SK-N-SH treated with all-trans-retinoic acid at 6 μM for 48 hours (cell line): ENCODE measurements at regions not wholly inside any gene's neighbourhood (a gene's known extent, or its start where the extent isn't known, plus 50 kb on each side); places are given as distances from the start of the nearest gene placed in this dataset.

Experiments used
- ATAC-seq: fragments of 200-7000 bp; cut with Tn5 transposase; 3 replicates; pipeline ENCODE4 v1.9.1; 2020; ENCODE audit warnings: mild to moderate bottlenecking, moderate library complexity
- ARNTL ChIP-seq: fragments of 450-650 bp; formaldehyde crosslinking; IDR thresholded peaks from 2 replicates; pipeline ENCODE4 v1.5.0; 2020; ENCODE audit warnings: low read depth, mild to moderate bottlenecking, moderate library complexity, borderline replicate concordance
- BACH2 ChIP-seq: fragments of 250-450 bp; sonication (Bioruptor Pico); IDR thresholded peaks from 2 replicates; pipeline ENCODE4 v1.9.0; 2021; ENCODE audit warnings: mild to moderate bottlenecking, borderline replicate concordance
- CSDC2 ChIP-seq: fragments of 250-450 bp; sonication (Bioruptor Pico); IDR thresholded peaks from 2 replicates; pipeline ENCODE4 v1.5.0; 2020; ENCODE audit warnings: mild to moderate bottlenecking, moderate library complexity
- CSRNP3 ChIP-seq: fragments of 250-450 bp; sonication (Bioruptor Pico); IDR thresholded peaks from 2 replicates; pipeline ENCODE4 v1.5.1; 2021; ENCODE audit warnings: mild to moderate bottlenecking, moderate library complexity
- ESRRG ChIP-seq: fragments of 250-450 bp; sonication (Bioruptor Pico); IDR thresholded peaks from 2 replicates; pipeline ENCODE4 v1.6.1; 2021; ENCODE audit warnings: mild to moderate bottlenecking
- GLIS3 ChIP-seq: fragments of 250-450 bp; sonication (Bioruptor Pico); IDR thresholded peaks from 2 replicates; pipeline ENCODE4 v1.5.0; 2020; ENCODE audit warnings: mild to moderate bottlenecking, moderate library complexity
- ISL1 ChIP-seq: fragments of 250-450 bp; sonication (Bioruptor Pico); IDR thresholded peaks from 2 replicates; pipeline ENCODE4 v2.1.2; 2022; ENCODE audit warnings: mild to moderate bottlenecking, moderate library complexity
- OSR1 ChIP-seq: fragments of 250-450 bp; sonication (Bioruptor Pico); IDR thresholded peaks from 2 replicates; pipeline ENCODE4 v1.8.0; 2022; ENCODE audit warnings: moderate library complexity, mild to moderate bottlenecking, inconsistent platforms
- PPARA ChIP-seq: fragments of 250-450 bp; sonication (Bioruptor Pico); IDR thresholded peaks from 2 replicates; pipeline ENCODE4 v1.5.0; 2020; ENCODE audit warnings: mild to moderate bottlenecking, borderline replicate concordance
- RARB ChIP-seq: fragments of 250-450 bp; sonication (Bioruptor Pico); IDR thresholded peaks from 2 replicates; pipeline ENCODE4 v1.8.0; 2021; ENCODE audit warnings: mild to moderate bottlenecking, moderate library complexity
- SNAI2 ChIP-seq: fragments of 250-450 bp; sonication (Bioruptor Pico); IDR thresholded peaks from 2 replicates; pipeline ENCODE4 v1.5.0; 2020; ENCODE audit warnings: mild to moderate bottlenecking, moderate library complexity
- TCF4 ChIP-seq: fragments of 250-450 bp; sonication (Bioruptor Pico); IDR thresholded peaks from 2 replicates; pipeline ENCODE4 v1.8.0; 2021; ENCODE audit warnings: mild to moderate bottlenecking, moderate library complexity, borderline replicate concordance
- TOX ChIP-seq: fragments of 250-450 bp; sonication (Bioruptor Pico); IDR thresholded peaks from 2 replicates; pipeline ENCODE4 v1.8.0; 2021; ENCODE audit warnings: mild to moderate bottlenecking, moderate library complexity, borderline replicate concordance
- TSHZ2 ChIP-seq: fragments of 250-450 bp; sonication (Bioruptor Pico); IDR thresholded peaks from 2 replicates; pipeline ENCODE4 v1.5.0; 2020; ENCODE audit warnings: mild to moderate bottlenecking, moderate library complexity
- ZC3H10 ChIP-seq: fragments of 250-450 bp; sonication (Bioruptor Pico); IDR thresholded peaks from 2 replicates; pipeline ENCODE4 v1.5.1; 2021; ENCODE audit warnings: mild to moderate bottlenecking, moderate library complexity
- ZFP3 ChIP-seq: fragments of 250-450 bp; sonication (Bioruptor Pico); IDR thresholded peaks from 2 replicates; pipeline ENCODE4 v1.5.0; 2020; ENCODE audit warnings: mild to moderate bottlenecking, moderate library complexity
- ZFP30 ChIP-seq: fragments of 450-650 bp; formaldehyde crosslinking; IDR thresholded peaks from 2 replicates; pipeline ENCODE4 v1.5.0; 2022; ENCODE audit warnings: mild to moderate bottlenecking, moderate library complexity
- ZNF565 ChIP-seq: fragments of 450-650 bp; formaldehyde crosslinking; conservative IDR thresholded peaks from 2 replicates; pipeline ENCODE4 v1.5.0; 2020; ENCODE audit warnings: low read depth, mild to moderate bottlenecking, moderate library complexity
- ZNF70 ChIP-seq: fragments of 450-650 bp; formaldehyde crosslinking; IDR thresholded peaks from 2 replicates; pipeline ENCODE4 v1.5.0; 2020; ENCODE audit warnings: mild to moderate bottlenecking, moderate library complexity
- ZNF8 ChIP-seq: fragments of 450-650 bp; formaldehyde crosslinking; IDR thresholded peaks from 2 replicates; pipeline ENCODE4 v1.5.0; 2020; ENCODE audit warnings: mild to moderate bottlenecking, moderate library complexity
- TF ChIP-seq, protein P1 (sequence below): fragments of 250-450 bp; sonication (Bioruptor Pico); IDR thresholded peaks from 2 replicates; pipeline ENCODE4 v1.8.0; 2020; ENCODE audit warnings: mild to moderate bottlenecking, moderate library complexity, borderline replicate concordance
- TF ChIP-seq, protein P2 (sequence below): fragments of 250-450 bp; sonication (Bioruptor Pico); IDR thresholded peaks from 2 replicates; pipeline ENCODE4 v1.5.1; 2020; ENCODE audit warnings: low read depth, mild to moderate bottlenecking, moderate library complexity
- TF ChIP-seq, protein P3 (sequence below): fragments of 250-450 bp; sonication (Bioruptor Pico); IDR thresholded peaks from 2 replicates; pipeline ENCODE4 v1.8.0; 2021; ENCODE audit warnings: low read depth, mild to moderate bottlenecking, moderate library complexity, borderline replicate concordance

DNA sequence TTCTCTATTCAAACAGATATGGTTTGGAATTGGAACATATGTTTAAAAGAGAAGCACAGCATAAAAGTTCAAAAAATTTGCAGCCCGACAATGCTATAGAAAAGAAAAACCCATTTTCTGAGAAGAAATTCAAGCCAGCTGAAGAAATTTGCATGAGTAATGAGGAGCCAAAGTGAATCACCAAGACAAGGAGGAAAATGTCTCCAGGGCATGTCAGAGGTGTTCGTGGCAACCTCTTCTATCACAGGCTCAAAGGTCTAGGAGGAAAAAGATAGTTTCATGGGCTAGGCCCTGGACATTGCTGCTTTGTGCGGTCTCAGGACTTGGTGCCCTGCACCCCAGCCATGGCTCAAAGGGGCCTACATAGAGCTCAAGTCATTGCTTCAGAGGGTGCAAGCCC is 134.8 kb upstream of the ADAMTS16 start:
- TF ChIP-seq TOX (CRISPR knock-in tag): no peak
- TF ChIP-seq TCF4 (CRISPR knock-in tag): no peak
- no peak for TF ChIP-seq GLIS3
- TF ChIP-seq ZNF70 (CRISPR knock-in tag): no peak
- TF ChIP-seq, protein P1, sequence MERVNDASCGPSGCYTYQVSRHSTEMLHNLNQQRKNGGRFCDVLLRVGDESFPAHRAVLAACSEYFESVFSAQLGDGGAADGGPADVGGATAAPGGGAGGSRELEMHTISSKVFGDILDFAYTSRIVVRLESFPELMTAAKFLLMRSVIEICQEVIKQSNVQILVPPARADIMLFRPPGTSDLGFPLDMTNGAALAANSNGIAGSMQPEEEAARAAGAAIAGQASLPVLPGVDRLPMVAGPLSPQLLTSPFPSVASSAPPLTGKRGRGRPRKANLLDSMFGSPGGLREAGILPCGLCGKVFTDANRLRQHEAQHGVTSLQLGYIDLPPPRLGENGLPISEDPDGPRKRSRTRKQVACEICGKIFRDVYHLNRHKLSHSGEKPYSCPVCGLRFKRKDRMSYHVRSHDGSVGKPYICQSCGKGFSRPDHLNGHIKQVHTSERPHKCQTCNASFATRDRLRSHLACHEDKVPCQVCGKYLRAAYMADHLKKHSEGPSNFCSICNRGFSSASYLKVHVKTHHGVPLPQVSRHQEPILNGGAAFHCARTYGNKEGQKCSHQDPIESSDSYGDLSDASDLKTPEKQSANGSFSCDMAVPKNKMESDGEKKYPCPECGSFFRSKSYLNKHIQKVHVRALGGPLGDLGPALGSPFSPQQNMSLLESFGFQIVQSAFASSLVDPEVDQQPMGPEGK (CRISPR knock-in tag): no peak
- no peak for TF ChIP-seq SNAI2 (CRISPR knock-in tag)
- TF ChIP-seq ISL1 (CRISPR knock-in tag): no peak
- no peak for TF ChIP-seq BACH2 (CRISPR knock-in tag)
- no peak for TF ChIP-seq ESRRG (CRISPR knock-in tag)
- no peak for TF ChIP-seq ZNF8 (CRISPR knock-in tag)
- TF ChIP-seq ZFP30 (CRISPR knock-in tag): no peak
- no peak for TF ChIP-seq CSRNP3
- TF ChIP-seq ZFP3 (CRISPR knock-in tag): no peak
- TF ChIP-seq ARNTL (CRISPR knock-in tag): no peak

GRCh38 chr5:5006548-5006947 is 133.6 kb upstream of the ADAMTS16 start:
- ATAC-seq: no peak
- TF ChIP-seq ZNF70 (CRISPR knock-in tag) (no peak), CSRNP3 (no peak), ARNTL (CRISPR knock-in tag) (no peak), ZFP30 (CRISPR knock-in tag) (no peak)

More for the DNA sequence above, 134.8 kb upstream of the ADAMTS16 start:
- no peak for ATAC-seq

GRCh38 chr5:5009240-5009639 is 130.9 kb upstream of the ADAMTS16 start:
- no peak for TF ChIP-seq ZFP3 (CRISPR knock-in tag)
- TF ChIP-seq, protein P1 (CRISPR knock-in tag): no peak
- no peak for TF ChIP-seq TOX (CRISPR knock-in tag)
- TF ChIP-seq ISL1 (CRISPR knock-in tag): no peak
- no peak for TF ChIP-seq ZFP30 (CRISPR knock-in tag)
- no peak for TF ChIP-seq RARB (CRISPR knock-in tag)
- TF ChIP-seq SNAI2 (CRISPR knock-in tag): no peak
- TF ChIP-seq TSHZ2 (CRISPR knock-in tag): no peak
- no peak for TF ChIP-seq TCF4 (CRISPR knock-in tag)
- no peak for TF ChIP-seq CSDC2
- no peak for TF ChIP-seq ZNF70 (CRISPR knock-in tag)
- TF ChIP-seq ESRRG (CRISPR knock-in tag): no peak
- TF ChIP-seq CSRNP3: no peak
- TF ChIP-seq, protein P2, sequence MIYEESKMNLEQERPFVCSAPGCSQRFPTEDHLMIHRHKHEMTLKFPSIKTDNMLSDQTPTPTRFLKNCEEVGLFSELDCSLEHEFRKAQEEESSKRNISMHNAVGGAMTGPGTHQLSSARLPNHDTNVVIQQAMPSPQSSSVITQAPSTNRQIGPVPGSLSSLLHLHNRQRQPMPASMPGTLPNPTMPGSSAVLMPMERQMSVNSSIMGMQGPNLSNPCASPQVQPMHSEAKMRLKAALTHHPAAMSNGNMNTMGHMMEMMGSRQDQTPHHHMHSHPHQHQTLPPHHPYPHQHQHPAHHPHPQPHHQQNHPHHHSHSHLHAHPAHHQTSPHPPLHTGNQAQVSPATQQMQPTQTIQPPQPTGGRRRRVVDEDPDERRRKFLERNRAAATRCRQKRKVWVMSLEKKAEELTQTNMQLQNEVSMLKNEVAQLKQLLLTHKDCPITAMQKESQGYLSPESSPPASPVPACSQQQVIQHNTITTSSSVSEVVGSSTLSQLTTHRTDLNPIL (CRISPR knock-in tag): no peak
- TF ChIP-seq OSR1: no peak
- TF ChIP-seq PPARA (CRISPR knock-in tag): no peak
- TF ChIP-seq ZNF8 (CRISPR knock-in tag): no peak
- TF ChIP-seq ZC3H10: no peak
- TF ChIP-seq, protein P3, sequence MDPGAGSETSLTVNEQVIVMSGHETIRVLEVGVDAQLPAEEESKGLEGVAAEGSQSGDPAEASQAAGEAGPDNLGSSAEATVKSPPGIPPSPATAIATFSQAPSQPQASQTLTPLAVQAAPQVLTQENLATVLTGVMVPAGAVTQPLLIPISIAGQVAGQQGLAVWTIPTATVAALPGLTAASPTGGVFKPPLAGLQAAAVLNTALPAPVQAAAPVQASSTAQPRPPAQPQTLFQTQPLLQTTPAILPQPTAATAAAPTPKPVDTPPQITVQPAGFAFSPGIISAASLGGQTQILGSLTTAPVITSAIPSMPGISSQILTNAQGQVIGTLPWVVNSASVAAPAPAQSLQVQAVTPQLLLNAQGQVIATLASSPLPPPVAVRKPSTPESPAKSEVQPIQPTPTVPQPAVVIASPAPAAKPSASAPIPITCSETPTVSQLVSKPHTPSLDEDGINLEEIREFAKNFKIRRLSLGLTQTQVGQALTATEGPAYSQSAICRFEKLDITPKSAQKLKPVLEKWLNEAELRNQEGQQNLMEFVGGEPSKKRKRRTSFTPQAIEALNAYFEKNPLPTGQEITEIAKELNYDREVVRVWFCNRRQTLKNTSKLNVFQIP (CRISPR knock-in tag): no peak
- TF ChIP-seq ZNF565 (CRISPR knock-in tag): no peak
- no peak for ATAC-seq
